ENCODE measurements at regions not wholly inside any gene's neighbourhood (a gene's known extent, or its start where the extent isn't known, plus 50 kb on each side); places are given as distances from the start of the nearest gene placed in this dataset.

DNA sequence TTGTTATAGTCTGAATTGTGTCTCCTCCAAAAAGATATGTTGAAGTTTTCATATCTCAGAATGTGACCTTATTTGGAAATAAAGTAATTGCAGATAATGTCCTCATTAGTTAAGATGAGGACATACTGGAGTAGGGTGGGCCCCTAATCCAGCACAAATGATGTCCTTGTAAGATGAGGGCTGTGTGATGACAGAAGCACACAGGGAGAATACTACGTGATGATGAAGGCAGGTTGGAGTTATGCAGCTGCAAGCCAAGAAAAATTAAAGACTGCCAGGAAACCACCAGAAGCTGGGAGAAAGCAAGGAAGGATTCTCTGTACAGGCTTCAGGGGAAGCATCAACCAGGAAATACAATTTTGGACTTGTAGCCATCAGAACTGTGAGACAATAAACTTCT lies 58.3 kb upstream of the PNPT1 start:
- H3K4me3 ChIP-seq, result no peak overlapping the region
- TF ChIP-seq POLR2A (IDR thresholded peaks at IDR 0.05), result no peak
- TF ChIP-seq POLR2AphosphoS5 (IDR thresholded peaks at IDR 0.05), result no peak
- TF ChIP-seq, protein P1, sequence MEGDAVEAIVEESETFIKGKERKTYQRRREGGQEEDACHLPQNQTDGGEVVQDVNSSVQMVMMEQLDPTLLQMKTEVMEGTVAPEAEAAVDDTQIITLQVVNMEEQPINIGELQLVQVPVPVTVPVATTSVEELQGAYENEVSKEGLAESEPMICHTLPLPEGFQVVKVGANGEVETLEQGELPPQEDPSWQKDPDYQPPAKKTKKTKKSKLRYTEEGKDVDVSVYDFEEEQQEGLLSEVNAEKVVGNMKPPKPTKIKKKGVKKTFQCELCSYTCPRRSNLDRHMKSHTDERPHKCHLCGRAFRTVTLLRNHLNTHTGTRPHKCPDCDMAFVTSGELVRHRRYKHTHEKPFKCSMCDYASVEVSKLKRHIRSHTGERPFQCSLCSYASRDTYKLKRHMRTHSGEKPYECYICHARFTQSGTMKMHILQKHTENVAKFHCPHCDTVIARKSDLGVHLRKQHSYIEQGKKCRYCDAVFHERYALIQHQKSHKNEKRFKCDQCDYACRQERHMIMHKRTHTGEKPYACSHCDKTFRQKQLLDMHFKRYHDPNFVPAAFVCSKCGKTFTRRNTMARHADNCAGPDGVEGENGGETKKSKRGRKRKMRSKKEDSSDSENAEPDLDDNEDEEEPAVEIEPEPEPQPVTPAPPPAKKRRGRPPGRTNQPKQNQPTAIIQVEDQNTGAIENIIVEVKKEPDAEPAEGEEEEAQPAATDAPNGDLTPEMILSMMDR (IDR thresholded peaks at IDR 0.05), result no peak
- TF ChIP-seq EP300 (IDR thresholded peaks at IDR 0.05), result no peak
- WGBS, 2 donors, result 24 to 29% methylated on average over 1 of the region's 1 CpG

DNA sequence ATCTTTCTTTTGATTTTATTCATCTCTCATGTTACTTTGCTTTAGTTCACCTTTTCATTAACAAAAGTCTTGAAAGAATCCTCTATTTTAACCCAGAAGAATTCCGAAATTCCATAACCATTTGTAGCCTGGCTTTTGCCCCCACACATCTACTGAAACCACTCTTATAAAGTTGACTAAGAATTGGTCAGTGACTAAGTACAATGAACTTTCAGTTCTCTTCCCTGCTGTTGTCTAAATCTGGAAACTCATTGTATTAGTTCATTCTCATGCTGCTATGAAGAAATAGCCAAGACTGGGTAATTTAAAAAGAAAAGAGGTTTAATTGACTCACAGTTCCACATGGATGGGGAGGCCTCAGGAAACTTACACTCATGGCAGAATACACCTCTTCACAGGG lies 49.9 kb upstream of the PNPT1 start:
- H3K9me3 ChIP-seq, result no peaks in the 10 kb centered on the region
- no peak for DNase-seq
- WGBS, 2 donors, result 77 to 85% methylated on average over 1 of the region's 1 CpG
- H3K4me1 ChIP-seq, result no peaks in the 10 kb centered on the region
- no peaks in the 10 kb centered on the region for H3K27me3 ChIP-seq
- H3K36me3 ChIP-seq, result no peaks in the 10 kb centered on the region
- no peak for TF ChIP-seq POLR2A (IDR thresholded peaks at IDR 0.05)
- TF ChIP-seq POLR2AphosphoS5 (IDR thresholded peaks at IDR 0.05), result no peak
- TF ChIP-seq, protein P1 (IDR thresholded peaks at IDR 0.05), result no peak
- TF ChIP-seq EP300 (IDR thresholded peaks at IDR 0.05), result no peak
- ATAC-seq (ENCODE audit: low FRiP score in 2 of 2), result no peak
- no peak overlapping the region for H3K27ac ChIP-seq
- H3K4me3 ChIP-seq, result no peak overlapping the region

More for the DNA sequence above, 58.3 kb upstream of the PNPT1 start:
- H3K27me3 ChIP-seq, result no peaks in the 10 kb centered on the region
- no peak overlapping the region for H3K27ac ChIP-seq
- DNase-seq (no peak), ATAC-seq (ENCODE audit: low FRiP score in 2 of 2) (no peak)
- no peaks in the 10 kb centered on the region for H3K36me3 ChIP-seq
- H3K9me3 ChIP-seq, result no peaks in the 10 kb centered on the region
- no peaks in the 10 kb centered on the region for H3K4me1 ChIP-seq
